ENCODE measurements at regions not wholly inside any gene's neighbourhood (a gene's known extent, or its start where the extent isn't known, plus 50 kb on each side); places are given as distances from the start of the nearest gene placed in this dataset.

GRCh38 chr15:77817434-77817833, 184.7 kb upstream of the LINGO1 start:
- TF ChIP-seq CTCF (IDR thresholded peaks at IDR 0.05) (no peak), POLR2A (IDR thresholded peaks at IDR 0.05) (no peak), EP300 (IDR thresholded peaks at IDR 0.05) (no peak)

All from tibial nerve (tissue), 4 donors.